Fibroblast of upper back skin (primary cell): ENCODE measurements at regions not wholly inside any gene's neighbourhood (a gene's known extent, or its start where the extent isn't known, plus 50 kb on each side); places are given as distances from the start of the nearest gene placed in this dataset.
"Not testable (repeated sequence)": the region's sequence is repeated elsewhere in the genome, so short reads cannot be mapped to it uniquely, and the experiment has no call there.

Experiments used
- DNase-seq: peaks from one replicate; pipeline ENCODE4 v3.0.0-alpha.2; 2013

DNA sequence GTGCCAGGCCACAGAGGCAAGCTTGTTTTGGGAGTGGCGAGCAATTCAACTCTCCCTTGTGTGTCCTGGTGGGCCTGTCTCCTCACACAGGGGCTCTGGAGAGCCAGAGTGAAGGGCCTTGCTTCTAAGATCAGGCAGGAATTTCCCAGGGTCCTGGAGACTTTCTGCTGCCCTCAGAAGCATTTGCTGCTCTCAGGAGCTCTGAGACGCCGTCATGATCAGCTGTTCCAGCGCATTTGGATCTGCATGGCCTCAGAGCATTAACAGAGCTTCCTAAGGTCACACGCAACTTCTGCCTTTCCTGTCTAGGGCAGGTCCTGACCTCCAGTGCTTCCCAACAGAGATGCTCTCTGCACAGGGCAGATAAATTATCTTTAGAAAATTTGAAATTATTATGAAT, 52.2 kb upstream of the C10orf90 start:
- DNase-seq: no peak

DNA sequence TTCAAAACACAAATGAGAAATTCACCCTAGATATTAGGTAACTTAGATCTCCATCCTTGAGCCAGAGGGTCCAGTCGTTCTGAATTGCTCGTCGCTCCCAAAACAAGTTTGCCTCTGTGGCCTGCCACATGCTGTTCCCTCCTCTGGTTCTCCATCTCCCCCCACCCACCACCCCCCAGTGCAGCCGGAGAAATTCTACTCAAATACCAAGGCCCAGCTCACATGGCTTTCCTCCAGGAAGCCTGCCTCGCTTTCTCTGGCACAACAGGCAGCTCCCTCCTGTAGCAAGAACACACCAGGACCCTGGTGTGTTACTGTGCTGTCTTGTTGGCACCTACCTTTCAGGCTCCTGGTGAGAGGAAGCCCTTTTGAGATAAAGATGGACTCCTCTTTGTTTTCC, 52.7 kb upstream of the C10orf90 start:
- no peak for DNase-seq

DNA sequence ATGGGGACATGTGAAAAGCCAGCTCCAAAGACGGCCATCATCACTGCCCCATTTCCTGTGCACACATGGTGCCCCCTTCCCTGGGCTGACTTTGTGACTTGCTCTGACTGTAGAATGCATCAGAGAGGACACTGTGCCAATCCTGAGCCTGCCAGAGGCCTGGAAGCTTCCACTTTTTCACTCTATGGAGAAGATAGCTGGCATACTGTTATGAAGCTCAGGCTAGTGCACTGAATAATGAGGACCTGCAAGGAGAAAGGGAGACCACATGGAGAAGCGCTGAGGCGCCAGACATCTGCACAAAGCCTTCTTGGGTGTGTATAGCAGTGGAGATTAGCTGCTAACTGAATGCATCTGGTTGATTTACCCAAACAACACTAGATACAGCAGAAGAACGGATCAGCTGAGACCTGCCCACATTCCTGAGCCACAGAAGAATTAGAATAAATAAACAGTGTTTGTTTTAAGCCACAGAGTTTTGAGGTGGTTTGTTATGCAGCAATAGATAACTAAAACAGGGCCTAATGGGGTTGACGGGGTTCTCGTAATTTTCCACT, 58.9 kb upstream of the C10orf90 start:
- DNase-seq: no peak

DNA sequence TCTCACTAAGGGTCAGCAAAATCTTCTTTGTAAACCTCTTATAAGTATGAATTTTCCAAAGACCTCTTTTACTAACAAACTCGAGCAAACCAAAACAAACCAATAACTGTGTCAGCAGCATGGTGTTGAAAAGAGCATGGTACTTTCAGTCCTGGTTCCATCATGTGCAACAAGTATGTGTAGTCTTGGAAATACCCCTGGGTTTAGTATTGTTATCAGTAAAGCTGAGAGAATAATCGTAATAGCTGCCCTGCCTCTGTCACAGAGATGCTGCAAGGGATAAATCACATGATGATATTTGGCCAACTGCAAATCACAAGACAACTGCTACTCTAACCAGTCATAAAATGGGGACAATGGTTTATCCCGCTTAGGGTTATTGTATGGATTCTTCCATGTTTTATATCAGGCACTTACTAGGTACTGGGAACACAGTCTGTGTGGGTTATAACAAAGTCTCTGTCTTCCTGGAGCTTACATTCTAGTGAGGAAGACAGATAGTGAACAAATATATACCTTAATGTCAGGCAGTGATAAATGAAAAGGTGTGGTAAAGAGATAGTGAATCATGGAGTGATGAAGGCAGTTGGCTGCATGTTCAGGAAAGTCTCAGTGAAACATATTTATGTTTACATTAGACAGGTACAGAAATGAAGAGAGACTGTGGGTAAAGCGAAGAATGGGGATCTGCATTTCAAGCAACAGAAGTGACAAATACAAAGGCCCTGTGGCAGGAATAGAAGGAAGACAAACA, 60.5 kb upstream of the C10orf90 start:
- DNase-seq: no peak

DNA sequence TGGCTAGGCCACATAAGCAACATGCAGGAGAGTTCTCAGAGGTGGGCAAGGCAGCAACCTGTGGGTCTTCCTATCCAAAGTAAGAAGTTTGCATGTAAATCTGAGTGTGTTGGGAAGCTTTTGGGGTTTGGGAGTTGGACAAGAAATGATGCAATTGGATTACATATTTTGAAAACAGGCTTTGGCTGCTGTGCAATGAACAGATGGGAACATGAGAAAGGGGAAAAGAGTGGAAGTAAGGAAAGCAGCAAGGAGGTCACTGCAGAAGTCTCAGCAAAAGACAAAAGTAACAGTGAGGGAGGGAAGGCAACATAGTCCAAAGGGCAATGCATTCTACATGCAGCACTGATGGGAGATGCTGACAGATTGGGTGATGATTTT, 61.1 kb upstream of the C10orf90 start:
- DNase-seq: peak; percentile 80

DNA sequence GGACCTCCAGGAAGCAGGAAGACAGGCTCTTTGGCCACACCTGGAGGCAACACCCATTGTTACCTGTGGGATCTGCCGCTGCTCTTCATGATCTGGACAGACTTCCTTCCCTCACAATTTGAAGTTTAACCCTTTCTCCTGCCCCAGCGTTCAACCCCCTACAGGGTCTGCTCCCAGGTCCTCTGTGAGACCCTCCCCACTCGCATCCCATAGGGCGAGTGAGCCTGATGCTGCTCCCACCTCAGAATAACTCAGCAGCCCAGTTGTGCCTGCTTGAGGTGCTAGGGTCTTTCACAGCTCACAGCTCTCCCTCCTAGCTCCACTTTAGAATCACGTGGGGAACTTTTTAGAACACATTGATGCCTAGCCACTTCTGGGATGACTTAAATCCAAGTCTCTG, 61.8 kb upstream of the C10orf90 start:
- no peak for DNase-seq

DNA sequence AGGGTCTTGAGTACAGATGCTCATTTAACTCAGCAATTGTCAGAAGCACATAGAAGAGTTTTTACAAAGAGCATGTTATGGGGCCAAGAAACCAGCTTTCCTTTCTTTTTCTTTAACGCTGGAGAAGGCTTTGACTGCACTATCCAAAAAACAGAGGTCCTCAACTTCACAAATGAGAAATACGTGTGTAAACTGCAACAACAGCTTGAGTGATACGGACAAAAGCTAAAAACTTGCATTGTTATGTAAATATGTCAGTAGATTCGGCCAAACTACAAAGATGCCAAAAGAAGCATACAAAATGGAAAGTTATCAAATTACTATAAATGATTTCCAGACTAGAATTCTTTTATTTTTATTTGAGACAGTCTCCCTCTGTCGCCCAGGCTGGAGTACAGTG, 62.4 kb upstream of the C10orf90 start:
- no peak for DNase-seq

DNA sequence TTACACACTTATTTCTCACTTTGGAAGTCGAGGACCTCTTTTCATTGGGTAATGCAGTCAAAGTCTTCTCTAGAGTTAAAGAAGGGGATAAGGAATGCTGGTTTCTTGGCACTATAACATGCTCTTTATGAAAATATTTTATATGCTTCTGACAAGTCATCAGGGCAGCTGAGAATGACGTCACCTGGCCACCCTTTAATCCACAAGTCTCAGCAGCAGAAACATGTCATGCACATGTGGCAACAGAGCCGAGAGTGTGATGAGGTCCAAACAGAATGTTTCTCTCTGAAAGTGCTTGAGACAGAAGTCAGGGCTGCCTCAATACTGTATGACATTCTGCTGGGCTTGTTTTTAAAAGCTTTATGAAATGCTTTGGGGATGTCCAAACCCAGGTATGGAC, 63.5 kb upstream of the C10orf90 start:
- DNase-seq: peak; percentile 63

DNA sequence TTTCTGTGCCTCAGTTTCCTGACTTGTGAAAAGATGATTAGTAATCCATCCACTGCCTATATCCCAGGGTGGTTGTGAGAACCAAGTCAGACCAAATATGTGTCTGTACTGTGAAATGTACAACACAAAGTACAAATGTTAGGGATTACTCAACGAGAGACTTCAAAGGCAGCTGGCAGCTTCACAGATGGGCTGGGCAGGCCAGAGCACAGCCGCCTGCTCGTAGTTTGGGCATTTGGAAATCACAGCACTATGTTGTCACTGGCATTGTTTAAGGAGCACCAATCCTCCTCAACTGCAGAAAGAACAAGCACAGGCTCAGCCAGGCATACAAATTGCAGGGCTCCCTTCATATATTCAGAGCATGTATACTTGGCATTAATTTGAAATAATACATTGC, 64.5 kb upstream of the C10orf90 start:
- no peak for DNase-seq

DNA sequence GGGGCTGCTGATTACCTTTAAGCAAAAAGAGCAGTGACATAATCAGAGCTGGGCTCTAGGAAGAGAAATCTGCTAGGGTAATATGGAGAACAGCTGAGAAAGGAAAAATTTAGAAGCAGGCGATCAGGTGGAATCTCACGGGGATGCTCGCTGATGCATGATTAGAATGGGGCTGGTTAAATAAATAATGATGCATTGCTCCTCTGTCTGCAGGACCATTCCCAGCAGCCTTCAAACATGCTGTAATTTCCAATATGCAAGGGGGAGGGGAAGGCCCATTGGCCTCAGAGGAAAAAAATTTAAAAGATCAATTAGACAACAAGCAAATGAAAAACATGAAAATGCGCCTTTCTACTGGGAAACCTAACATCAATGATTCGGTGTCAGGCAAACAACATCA, 65.6 kb upstream of the C10orf90 start:
- no peak for DNase-seq

DNA sequence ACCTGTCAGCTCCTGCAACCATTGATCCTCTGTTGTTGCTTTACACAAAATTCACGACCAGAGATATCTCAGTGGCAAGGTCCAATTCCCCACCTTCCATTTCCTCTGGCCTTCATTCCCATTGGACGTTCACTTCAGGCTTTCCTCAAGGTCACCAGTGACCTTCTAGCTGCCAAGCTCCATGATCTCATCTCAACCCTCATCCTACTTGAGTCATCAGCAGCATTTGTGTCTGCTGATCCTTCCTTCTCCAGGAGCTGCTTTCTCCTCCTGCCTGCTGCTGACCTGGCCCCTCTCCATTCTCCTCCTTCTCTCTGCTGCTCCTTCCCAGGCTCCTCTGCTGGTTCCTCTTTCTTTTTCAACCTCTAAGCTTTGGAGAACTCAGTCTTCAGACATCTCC, 66.2 kb upstream of the C10orf90 start:
- peak; percentile 24 for DNase-seq

DNA sequence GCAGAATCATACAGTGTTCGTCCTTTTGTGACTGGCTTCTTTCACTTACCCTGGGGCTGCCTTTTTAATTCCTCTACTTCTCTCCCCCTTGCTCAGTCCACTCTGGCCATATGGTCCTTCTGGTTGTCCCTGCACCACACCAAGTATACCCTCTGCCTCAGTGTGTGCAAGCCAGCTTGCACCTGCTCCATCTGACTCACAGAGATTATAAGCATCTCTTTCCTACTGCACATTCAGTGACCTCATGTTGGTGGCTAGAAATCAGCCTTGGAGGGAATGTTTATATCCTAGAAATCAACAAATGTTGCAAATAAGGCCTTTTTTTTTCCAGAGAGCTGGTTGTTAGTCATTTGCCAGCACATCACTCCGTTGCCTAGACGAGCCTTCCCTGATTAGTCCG, 67.5 kb upstream of the C10orf90 start:
- no peak for DNase-seq

DNA sequence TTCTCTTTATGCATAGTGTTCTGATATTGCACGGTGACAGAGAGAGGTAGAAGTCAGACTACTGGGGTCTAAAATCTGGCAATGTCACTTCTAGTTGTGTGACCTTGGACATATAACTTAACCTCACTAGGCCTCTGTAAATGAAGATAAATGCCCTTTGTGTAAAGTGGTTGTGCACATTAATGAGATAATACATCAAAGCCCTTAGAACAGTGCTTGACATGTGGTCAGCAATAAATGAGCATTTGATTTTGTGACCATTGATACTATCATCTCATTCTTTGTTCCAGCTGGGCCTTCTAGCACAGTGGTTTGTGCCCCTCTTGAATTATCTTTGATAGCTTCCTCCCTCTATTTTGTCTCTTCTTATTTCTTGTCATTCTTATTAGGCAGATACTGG, 74.1 kb upstream of the C10orf90 start:
- DNase-seq: no peak

DNA sequence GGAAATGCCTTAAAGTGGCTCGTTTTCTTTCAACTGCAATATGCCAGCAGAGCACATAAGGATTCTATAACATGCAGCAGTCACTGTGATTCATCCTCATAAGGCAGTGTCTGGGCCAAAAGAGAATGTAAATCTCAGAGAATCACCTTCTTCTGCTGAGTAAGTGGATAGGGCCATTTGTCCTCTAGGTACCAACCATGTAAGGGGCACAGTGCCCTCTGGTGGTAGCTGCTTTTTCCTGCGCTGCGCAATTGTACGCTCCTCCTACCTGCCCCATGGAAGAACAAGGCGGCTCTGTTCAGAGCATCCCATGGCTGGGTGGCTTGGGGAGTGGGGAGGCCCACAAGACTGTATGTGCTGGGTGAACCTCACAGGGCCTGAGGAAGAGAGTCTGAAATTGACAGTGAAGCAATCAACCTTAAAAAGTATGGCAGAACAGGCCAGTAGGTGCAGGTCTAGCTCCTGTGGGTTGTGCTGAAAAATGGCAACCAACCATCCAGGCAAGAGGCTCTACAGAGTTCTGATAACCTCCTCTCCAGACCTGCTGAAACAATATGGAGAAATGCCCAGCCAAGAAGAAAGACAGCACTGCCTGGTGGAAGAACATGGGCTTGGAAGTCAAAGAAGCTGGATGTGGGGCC, 78.6 kb upstream of the C10orf90 start:
- DNase-seq: peak; percentile 95

DNA sequence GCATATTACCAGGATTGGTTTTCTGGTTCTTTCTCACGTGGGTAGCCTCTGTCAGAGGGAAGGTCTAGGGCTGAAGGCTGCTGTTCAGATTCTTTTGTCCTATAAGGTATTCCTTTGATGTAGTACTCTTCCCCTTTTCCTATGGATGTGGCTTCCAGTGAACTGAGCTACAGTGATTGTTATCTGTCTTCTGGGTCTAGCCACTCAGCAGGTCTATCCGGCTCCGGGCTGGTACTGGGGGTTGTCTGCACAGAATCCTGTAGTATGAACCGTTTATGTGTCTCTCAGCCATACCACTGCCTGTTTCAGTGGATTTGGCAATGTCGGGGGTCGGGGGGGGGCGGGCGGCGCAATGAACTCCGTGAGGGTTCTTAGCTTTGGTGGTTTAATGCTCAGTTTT, 84.5 kb upstream of the C10orf90 start:
- DNase-seq: no peak

DNA sequence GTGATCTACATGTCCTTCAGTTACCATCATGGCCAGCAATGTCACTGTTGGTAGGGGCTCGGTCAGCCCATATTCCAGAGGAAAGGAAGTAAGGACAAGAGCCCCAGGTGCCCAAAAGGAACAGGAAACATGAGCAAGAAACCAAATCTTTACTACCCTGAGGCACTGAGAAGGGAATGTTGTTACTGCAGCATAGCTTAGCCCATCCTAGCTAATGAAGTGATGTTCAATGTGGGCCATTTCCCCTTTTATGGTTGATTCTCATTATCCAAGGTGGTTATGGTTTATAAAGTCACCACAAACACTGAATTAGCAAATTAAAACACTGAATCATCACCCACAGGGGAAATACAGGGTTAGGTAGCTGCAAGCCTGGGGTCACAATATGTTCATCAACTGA, 88.4 kb upstream of the C10orf90 start:
- DNase-seq: no peak

DNA sequence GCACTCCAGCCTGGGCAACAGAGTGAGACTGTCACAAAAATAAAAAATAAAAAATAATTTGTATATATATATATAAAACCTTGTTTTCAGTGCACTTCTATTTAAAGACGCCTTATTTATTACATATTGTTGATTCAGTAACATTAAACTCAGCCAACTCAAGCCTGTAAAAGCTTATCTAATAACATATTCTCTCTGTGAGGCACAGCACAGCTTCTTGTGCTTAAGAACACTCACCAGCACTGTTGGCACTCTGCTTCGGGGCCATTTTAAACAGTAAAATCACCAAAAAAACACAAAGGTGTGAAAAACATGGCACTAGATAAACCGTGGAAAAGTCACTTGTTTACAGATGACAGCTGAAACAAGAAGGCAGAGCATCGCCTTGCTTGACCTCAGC, 89.0 kb upstream of the C10orf90 start:
- DNase-seq: no peak

DNA sequence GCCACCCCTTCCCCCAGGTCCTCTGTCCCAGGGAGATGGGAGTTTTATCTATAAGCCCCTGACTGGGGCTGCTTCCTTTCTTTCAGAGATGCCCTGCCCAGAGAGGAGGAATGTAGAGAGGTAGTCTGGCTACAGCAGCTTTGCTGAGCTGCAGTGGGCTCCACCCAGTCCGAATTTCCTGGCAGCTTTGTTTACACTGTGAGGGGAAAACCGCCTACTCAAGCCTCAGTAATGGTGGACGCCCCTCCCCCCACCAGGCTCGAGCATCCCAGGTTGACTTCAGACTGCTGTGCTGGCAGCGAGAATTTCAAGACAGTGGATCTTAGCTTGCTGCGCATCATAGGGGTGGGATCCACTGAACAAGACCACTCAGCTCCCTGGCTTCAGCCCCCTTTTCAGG, 96.2 kb upstream of the C10orf90 start:
- DNase-seq: not testable (repeated sequence)

DNA sequence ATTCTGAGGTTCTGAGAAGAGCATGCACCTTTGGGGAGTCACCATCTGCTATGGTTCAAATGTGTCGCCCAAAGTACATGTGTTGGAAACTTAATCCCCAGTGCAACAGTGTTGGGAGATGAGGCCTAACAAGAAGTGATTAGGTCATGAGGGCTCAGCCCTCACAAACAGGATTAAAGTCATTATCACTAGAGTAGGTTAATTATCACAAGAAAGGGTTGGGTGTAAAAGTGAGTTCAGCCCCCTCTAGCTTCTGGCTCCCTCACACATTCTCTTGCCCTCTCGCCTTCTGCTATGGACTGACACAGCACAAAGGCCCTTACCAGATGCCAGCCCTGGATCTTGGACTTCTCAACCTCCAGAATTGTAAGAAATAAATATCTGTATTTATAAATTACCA, 100.3 kb upstream of the C10orf90 start:
- DNase-seq: no peak

DNA sequence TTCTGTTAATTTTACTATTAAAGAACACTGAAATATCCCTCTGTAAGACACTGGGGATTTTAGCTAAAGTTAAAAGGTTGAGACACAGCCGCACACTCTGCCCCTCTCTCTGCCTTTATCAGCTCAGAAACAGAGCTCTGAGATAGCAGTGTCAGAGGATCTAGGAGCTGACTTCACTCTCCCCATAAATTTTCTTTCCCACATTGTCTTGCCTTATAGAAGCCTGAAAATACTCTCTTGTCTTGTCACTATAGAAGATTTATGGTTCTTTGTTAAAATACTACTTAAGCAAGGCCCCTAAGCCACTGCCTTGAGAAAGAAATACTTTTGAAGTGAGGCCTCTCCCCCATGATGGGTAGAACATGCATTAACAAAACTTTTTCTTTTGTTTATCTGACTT, 105.7 kb upstream of the C10orf90 start:
- DNase-seq: peak; percentile 35

DNA sequence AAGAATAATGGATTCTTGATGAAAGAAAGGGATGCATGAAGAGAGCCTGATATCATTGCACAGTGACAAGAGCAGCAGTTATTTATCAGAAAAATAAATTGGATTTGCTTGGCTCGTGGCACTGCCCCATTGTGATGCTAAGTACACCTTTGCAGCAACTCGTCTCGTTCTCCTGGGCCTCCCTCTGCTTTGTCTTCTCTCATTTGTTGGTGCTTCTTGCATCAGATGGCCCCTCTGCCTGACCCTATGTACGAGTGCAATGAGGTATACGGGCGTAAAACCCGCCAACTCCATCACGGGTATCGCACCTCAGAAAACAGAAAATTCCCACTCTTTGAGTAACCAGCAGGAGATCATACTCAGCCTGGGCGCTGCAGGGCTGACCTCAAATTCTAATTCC, 107.2 kb upstream of the C10orf90 start:
- DNase-seq: no peak

DNA sequence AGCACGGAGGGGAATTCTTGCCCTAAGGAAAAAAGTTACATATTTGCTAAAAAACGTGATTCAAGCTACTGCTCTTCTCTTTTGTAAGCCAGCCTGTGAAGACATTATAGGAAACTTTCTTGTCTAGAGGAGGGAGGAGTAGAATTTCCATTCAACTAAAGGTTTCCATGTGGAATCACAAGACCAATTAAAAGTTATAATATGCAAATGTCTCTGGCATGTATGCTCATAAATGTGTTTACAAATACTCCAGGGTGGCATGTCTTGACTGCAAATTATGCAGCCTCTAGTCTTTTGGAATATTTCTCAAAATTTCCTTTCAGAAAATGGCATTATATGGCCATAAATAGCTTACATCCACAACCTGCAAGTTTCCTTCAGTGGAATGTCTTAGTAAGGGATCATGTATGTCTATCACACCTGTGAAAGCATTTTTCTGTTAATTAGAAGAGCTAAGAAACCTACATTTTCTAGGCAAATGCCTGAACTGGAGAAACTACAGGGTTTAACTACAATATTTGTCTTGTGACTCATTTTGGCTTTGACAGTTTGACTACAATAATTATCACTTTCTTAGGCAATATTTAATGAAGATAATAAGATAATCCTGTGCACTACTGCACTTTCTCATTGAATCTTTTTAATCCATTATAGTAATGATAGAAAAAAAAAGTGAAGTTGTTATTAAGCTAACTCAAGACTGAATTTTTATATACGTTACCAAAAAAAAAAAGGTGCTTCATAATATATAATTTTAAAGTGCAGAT, 111.1 kb upstream of the C10orf90 start:
- DNase-seq: no peak

DNA sequence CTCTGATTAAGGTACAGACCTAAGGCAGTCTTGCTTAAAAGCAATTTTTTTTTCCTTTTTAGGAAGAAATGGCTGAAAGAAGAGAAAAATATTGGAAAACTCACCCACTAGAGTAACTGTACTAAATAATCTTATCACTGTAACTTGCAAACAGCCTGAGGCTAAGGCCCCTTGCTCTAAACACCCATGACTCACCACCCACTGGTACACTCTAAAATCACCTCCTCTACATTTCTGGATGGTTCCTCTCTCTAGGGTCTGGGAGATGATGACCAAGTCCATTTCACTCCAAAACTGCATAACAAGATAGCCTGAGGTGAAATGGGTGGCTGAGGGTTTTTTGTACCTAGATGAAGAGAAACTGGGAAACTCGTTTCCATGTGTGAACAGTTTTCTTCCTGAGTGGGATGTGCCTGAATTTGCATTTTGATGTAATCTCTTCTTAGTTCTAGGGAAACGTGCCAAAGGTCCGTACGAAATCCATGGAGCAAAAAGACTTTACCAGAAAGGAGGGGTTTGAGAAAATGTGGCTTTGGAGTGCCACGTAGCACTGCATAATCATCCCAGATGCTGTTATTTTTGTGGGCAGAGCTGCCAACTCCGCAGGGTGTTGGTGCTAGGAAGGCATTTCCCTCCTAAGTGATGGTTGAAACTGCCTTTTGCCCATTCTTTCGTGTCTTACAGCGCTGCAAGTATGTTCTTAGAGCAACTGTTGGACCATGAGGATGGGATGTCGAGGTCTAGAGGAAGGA, 113.5 kb upstream of the C10orf90 start:
- no peak for DNase-seq
